Inferior parietal cortex (tissue), 1 donor: ENCODE measurements at regions not wholly inside any gene's neighbourhood (a gene's known extent, or its start where the extent isn't known, plus 50 kb on each side); places are given as distances from the start of the nearest gene placed in this dataset.
"Not testable (repeated sequence)": the region's sequence is repeated elsewhere in the genome, so short reads cannot be mapped to it uniquely, and the experiment has no call there.

ENCODE experiments used
- DNase-seq: peaks from one replicate; pipeline ENCODE4 v3.0.0-alpha.2; 2016; ENCODE audit errors: extremely low spot score

DNA sequence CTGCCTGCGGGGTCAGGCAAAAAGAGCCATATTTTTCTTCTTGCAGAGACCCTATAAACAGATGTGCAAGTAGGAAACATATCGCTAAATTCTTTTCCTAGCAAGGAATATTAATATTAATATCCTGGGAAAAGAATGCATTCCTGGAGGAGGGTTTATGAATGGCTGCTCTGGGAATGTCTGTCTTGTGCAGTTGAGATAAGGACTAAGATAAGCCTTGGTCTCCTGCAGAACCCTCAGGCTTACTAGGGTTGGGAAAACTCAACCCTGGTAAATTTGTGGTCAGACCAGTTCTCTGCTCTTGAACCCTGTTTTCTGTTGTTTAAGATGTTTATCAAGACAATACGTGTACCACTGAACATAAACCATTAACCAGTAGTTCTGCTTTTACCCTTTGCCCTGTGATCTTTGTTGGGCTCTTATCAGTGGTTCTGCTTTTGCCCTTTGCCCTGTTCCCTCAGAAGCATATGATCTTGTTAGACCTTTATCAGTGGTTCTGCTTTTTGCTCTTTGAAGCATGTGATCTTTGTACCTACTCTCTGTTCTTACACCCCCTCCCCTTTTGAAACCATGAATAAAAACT, 1548.2 kb upstream of the FLRT2 start:
- DNase-seq: not testable (repeated sequence)

DNA sequence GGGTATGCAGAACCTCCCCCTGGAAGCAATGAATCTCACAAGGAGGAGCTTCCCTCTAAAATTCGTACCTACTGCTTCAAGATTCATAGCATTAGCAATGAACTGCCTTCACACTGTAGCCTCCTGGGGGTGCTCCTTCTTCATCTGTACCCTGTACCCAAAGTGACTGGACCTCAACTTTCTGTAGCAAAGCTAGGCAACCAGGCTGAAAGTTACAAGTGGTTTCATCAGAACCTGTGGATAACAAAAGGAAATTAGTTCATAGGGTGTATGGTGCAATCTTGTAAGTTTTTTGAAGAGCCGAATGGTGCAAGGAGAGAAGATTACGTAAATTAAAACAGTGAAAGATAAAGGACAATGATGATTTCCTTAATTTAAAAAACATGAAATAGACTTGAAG, 1541.7 kb upstream of the FLRT2 start:
- no peak for DNase-seq

DNA sequence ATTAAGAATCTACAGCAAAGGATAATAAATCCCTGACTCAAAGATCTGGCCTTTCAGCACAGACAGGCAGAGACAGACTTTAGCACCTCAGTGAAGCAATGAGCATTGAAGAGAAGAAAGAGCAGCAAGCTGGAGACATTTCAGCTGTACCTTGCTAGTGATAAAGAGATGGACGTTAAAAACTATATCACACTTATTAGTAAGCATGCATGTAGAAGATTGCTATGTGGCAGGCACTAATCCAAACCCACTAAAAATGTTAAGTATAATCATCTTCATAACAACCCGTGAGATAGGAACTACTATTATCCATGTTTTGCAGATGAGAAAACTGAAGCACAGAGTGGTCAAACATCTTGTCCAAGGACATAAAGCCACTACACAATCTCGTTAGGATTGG, 1538.3 kb upstream of the FLRT2 start:
- no peak for DNase-seq

DNA sequence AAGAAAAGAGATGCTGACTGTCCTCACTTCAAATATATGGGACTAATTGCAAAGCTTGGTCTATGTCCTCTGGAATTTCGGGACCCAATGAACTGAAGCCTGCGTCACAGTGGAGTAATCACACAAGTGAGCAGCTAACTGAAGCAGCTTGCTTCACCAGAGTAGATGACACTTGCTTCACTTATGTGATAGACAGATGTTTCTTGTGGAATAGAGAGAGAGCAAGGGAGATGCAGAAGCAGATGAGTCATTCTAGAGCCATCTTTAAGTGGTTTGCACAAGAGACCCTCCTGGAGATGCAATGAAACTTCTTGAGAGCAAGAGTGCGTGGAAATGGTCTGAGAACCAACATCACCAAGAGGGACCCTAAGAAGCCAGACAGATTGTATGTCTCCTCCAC, 1537.1 kb upstream of the FLRT2 start:
- DNase-seq: no peak

DNA sequence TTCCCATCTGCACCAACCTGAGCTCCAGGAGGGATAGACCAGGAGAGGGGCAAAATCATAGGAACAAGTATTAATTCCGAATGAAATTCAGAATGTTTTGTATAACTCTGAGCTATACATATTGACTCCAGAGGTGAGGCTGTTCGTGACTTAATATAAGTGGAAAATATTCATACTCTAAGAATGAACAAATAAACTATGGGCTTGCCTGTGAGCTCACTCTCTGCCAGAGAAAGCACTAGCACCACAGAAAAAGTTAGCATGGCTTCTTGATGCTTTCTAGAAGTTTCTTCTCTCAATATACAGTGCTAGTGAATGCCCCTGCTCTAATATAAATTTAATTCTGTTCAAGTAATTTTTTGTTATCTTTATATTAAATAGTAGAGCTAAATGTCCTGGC, 1536.4 kb upstream of the FLRT2 start:
- no peak for DNase-seq

DNA sequence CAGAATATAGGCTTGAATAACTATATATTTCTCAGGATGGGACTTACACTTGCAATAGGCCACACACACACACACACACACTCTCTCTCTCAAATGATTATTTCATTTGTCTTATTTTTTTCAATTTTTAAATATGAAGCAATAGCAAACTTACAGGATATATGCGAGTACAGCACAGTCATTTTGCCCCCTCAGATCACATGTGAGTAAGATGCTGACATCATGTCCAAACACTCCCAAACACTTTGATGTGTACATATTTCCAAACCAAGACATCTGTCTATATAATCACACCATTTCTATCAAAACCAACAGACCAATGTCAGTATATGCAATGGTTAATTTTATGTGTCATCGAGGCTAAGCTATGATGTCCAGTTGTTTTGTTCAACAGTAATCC, 1535.9 kb upstream of the FLRT2 start:
- DNase-seq: no peak

DNA sequence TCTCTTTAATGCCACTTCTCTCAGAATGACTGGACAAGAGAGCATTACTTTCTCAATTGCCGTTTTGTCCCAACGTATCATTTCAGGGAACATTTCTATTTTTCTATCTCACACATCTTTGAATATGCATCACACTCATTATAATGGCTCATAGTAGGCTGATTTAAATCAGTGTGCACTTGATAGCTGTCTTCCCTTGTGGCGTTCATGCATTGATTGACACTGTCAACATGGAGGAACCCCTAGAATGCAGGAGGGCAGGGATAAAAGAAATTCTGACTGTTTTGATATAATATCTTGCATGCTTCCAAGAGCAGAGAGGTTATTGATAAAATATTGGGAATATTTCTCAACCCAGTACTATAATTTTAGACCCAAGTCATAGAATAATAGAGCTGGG, 1528.9 kb upstream of the FLRT2 start:
- no peak for DNase-seq

DNA sequence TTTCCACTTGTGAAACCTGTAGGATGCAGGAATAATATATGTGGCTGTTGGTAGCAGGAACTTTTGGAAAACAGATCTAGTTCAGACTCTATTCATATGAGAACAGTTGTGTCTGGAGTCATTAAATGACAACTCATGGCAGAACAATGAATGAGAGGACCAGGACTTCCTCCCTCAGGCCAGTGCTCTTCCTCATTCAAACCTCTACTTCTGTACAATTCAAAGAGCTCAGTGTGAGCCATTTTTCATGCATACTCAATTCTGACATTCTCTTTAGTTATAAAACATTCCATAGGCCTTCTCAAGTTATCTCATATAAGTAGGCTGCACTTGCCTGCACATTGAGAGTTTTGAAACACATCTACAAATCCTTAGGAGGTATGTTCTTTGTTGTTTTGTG, 1526.6 kb upstream of the FLRT2 start:
- DNase-seq: no peak

DNA sequence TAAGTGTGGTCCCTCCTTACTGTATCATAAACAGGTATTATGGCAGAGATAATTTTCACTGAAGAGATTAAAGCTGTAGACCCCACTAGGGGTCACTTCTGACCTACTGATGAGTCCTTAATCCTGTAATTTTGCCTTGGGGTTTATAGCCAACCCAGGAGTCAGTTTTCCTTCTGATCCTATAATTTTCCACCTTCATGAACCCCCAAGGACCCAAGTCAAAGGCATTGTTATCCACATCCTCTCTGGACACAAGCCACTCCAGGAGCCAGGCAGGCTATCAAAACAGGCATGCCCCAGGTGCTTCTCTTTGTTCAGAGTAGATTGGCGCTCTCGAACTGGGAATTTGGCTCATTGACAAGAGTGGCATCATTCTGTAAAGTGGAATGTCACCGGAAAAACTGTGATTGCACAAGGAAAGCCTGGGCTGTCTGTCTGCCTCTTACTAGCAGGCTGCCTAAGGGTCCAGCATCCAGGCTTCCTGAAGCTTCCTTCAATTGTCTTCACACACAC, 1523.2 kb upstream of the FLRT2 start:
- no peak for DNase-seq

DNA sequence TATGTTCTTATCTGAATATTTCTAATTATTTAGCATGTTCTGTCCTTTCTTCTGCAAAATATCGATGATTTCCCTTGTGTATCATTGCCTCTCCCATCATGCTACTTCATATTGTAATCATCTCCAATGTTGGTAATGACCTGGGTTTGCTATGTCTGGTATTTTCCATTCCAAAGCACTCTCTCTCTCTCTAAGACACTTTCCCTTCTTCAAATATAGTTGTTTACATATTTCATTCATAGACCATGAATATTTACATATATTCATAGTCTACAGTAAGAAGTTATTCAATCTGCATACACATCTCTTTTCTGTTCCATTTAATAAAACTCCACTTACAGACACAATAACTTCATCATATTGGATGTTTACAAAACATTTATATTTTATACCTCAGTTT, 1516.5 kb upstream of the FLRT2 start:
- no peak for DNase-seq

DNA sequence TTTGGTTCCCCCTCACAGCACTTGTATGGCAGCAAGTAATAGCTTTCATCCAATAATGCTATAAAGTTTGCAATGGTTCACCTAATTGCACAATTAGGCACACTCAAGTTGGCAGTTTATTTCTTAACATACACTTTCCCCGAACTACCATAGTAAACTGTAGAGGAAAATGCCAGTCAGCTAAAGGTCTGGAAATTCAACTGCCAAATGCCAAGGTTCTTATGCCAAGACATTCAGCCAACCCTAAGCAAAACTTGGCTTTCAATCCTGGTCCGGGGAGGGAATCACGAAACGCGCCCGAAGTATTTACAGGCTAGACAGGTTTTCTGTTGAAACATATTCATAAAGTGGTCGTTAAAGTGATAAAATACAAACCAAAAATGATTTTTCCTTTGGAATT, 1512.4 kb upstream of the FLRT2 start:
- no peak for DNase-seq

DNA sequence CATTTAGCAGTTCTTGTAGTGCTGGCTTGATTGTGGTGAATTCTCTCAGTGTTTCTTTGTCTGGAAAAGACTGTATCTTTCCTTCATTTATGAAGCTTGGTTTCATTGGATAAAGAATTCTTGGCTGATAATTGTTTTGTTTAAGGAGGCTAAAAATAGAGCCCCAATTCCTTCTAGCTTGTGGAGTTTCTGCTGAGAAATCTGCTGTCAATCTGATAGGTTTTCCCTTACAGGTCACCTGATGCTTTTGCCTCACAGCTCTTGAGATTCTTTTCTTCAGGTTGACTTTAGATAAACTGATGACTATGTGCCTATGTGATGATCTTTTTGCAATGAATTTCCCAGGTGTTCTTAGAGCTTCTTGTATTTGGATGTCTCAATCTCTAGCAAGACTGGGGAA, 1508.5 kb upstream of the FLRT2 start:
- no peak for DNase-seq

DNA sequence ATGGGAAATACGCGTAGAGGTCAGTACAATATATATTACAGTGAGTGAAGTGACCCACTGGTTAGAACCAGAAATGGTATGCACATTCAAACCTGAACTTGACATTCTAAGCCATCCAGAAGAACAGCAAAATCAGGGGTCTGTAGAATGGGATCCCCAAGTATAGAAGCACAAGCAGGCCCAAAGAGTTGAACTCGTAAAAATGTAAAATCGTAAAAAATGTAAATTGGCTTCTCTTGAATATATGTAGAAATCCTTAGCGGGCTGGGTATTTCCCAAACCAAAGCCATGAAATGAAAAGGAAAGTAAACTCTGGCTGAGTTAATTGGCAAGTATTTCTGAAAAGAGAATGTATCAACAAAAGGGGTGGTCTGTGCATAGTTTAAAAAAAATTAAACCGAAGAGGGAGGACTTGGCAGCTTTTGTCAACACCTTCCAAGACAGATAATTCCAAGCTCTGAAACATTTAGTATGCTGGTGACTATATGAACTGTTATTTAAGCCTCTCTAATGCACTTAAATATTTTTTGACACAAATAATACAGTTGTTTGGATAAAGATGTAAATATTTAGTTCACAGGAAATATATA, 1505.6 kb upstream of the FLRT2 start:
- DNase-seq: no peak

DNA sequence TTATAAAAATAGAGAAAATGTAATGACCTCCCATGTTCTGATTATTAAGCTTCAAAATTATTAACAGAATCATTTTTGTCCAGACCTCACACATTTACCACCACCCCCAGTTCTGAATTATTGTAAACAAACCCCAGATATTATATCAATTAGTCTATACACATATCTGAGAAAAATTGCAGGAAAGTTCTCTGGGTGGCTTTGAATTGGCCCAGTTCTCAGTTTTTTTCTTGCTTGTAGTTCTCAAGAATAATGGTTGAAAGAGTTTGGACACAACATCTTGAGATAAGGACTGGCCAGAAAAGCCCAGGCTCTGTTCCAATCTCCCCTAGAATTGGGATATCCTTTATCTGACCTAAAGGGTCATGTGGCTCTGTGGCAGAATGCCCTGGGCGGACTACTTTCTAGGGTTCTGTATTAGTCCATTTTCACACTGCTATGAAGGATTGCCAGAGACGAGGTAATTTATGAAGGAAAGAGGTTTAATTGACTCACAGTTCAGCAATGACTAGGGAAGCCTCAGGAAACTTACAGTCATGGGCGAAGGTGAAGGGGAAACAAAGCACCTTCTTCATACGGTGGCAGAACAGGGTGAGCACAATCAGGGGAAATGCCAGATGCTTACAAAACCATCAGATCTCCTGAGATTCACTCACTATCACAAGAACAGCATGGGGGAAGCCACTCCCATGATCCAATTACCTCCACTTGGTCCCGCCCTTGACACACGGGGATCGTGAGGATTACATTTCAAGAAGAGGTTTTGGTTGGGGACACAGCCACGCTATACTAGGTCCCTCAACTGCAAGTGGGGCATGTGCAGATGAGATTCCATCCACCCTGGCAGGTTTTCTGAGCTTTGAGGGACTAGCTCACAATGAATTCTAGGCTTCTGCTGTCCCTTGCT, 1504.6 kb upstream of the FLRT2 start:
- DNase-seq: no peak

DNA sequence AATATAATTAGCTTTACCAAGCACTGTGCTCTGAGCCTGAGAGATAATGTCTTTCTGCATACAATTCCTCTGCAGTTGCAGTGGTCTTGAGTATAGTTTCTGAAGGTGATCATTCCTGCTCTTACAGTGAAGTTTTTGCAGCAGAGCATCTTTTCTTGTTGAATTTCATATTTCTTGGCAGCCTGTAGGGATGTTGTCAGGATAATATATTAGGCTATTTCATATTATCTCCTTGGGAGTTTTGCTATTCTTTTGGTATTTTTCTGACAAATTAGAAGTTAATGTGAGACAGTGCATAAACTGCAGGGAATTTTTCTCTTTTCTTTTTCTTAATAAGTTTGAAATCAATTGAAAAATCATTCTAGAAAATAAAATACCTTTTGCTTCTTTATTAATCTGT, 1502.6 kb upstream of the FLRT2 start:
- DNase-seq: no peak

DNA sequence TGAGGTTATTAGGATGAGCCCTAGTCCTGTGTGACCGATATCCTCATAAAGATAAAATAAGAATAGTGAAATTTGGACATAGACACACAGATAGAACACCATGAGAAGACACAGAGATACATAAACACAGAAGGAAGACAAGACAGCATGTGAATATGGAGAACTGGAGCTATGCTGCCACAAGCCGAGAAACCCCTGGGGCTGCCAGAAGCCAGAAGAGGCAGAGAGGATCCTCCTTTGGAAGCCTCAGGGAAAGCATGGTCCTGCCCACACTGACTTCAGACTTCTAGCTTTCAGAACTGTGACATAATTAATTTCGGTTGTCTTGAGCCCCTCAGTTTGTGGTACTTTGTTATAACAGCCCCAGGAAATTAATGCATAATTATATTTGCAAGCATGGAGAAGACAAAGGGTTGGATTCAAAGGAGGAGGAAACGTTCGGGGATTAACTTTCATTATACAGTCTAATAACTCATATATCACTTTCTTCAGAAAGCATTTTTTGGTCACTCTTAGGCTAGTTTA, 1501.8 kb upstream of the FLRT2 start:
- no peak for DNase-seq

DNA sequence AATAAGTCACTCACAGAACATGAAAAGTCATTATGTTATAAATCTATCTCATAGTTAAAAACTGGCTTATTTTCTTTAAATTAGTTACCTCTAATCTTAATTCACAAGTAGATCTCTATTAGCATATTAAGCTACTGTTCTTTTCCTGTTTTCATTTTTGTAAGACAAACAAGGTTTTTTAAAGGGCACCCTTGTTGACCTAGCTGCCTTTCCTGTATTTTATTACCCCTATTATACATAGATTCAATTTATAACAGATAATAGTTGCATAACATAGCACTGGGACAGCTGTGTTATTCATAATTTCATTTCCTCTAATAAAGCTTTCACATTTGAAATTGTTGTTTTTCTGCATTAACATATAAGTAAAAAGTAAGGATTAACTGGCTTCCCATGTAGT, 1500.7 kb upstream of the FLRT2 start:
- DNase-seq: no peak

DNA sequence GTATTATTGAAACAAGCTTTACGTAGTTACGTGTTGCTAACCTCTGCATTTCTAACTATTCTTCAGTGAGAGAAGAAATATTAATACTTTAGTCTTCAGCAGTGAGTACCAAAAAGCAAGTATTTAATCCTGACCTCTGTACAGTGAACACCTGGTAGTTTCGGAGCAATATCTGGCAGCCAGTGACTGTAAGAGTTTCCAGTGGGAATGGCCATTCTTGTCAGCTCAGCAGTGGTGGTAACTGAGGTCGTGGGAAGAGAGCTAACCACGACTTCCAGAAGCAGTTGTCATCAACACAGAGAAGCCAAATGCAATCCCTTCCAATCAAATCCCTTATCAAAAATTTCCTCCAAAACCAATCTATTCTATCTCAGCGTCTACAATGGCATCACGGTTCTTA, 1500.2 kb upstream of the FLRT2 start:
- no peak for DNase-seq

DNA sequence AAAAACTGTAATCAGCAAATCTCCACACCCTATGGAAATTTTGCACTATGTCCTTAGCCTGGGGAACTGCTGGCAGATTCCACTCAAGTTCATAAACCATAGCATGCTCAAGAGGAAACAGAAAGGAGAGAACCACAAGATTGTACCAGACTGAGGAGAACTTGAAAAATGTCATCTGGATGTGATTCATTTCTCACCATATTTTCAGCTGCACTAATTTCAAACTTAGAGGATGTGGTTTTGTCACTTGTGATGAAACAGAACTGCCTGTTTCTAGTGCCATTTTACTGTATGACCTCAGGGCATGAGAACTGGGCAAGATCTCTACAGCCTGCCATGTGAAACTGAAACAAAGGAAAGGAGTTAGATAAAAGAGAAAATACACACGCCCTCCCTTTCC, 1493.1 kb upstream of the FLRT2 start:
- no peak for DNase-seq

DNA sequence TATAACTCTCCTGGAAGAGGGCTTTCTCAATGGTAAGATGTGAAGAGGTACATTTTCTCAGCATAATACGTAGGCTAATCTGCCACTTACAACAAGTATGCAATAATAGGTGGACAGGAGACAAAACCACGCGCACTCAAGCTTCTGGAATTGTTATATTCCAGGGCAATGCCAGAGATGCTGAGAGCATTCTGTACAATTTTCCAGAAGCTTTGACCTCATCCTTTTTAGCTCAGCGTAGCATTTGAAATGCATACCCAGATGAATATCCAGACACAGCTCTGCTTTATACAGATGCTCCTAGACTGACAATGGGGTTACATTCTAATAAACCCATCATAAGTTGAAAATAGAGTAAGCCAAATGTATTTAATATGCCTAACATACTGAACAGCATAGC, 1492.4 kb upstream of the FLRT2 start:
- DNase-seq: no peak

DNA sequence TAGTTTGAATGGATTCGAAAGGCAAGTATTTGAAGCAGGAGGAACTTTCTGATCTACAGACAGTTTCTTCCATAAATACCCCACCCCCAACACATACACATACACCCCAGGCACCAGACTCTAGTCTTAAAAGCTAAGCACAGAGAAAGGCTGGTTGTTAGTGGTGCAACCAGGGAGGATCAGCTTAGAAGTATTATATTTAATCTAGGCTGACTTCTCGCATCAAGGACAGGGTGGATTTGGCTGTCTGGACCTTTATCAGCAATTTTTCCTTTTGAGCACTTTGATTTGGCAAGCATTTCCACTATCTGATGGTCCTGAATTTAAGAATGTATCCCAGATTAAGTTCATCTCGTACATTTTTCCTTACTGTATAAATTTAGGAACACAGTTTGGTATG, 1489.8 kb upstream of the FLRT2 start:
- DNase-seq: no peak

DNA sequence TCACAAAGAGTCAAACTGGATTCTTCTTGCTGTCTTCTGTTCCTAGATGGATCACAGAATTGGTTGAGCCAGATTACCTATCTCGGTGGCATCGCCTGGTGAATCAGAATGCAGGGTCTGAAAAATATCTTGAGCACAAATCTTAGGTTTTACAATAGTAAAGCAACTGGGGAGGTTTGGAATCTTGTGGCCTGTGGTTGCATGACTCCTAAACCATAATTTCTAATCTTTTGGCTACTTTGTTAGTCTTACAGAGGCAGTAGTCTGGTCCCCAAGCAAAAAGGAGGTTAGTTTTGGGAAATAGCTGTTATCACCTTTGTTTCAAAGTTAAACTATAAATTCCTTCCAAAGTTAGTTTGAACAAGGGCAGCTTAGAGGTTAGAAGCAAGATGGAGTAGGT, 1488.5 kb upstream of the FLRT2 start:
- DNase-seq: no peak

DNA sequence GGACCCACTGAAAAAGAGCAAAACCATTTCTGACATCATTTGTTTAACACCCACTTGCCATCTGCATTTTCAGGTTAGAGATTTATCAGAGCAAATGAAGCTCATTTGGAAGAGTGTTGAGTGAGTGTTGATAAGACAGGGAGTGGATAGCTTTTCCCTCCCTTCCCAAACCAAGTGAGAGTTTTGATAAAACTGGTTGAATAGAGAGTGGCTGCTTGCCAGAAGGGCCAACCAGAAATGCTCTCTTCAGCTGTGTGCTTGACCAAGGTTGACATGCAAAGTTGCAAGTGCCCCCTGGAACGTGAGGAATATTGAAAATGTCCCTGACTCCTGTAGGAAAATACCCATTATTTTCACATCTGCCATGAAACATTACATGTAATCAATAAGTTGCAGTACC, 1487.0 kb upstream of the FLRT2 start:
- no peak for DNase-seq
